OCI-LY7 (cell line): ENCODE measurements at regions not wholly inside any gene's neighbourhood (a gene's known extent, or its start where the extent isn't known, plus 50 kb on each side); places are given as distances from the start of the nearest gene placed in this dataset.
A peak's percentile ranks its signal among the peaks of the same experiment; 100 is the strongest.

Experiments used
- CTCF ChIP-seq: fragments of 200-600 bp; sonication (generic); conservative IDR thresholded peaks from 2 replicates; pipeline ENCODE4 v1.5.1; 2014; ENCODE audit warnings: mild to moderate bottlenecking, antibody characterized with exemption, low read length, moderate library complexity, mixed read lengths
- EZH2phosphoT487 ChIP-seq: fragments of 200-600 bp; sonication (generic); IDR thresholded peaks from 2 replicates; pipeline ENCODE4 v1.6.1; 2018; ENCODE audit warnings: low read depth, borderline replicate concordance, mild to moderate bottlenecking, mixed run types, antibody characterized with exemption, low read length, moderate library complexity, mixed read lengths

- TF ChIP-seq CTCF (peak; percentile 80), EZH2phosphoT487 (no peak)
These were observed 130.9 kb upstream of the RAB12 start for GRCh38 chr18:8478166-8478967.
